Activated CD4-positive, alpha-beta T cell treated with anti-CD3 and anti-CD28 coated beads, Interleukin-10, Interleukin-2, amounts not matched to agents 100 ng/mL and 50 ng/mL, durations not matched to agents 16 hours and 8 hours (primary cell): ENCODE measurements at regions not wholly inside any gene's neighbourhood (a gene's known extent, or its start where the extent isn't known, plus 50 kb on each side); places are given as distances from the start of the nearest gene placed in this dataset.

Experiments used
- DNase-seq: peaks from one replicate; pipeline ENCODE4 v3.0.0-alpha.2; 2020

DNA sequence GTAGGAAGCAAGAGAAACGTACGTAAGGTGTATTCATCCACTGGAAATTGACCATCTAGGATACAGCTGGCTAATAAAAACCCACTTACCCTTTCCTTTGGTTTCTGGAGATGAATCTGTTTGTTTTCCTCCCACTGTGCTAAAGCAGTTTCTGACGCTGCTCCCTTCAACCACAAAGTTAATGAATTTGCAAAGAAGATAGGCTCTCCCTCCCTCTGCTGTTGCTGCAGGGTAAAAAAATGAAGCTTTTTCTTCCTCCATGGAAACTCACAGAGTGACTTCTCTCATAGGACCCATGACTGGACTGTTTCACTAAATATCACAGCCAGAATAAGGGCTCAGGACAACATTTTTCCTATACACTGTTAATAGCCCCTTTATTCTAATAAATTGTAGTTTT is 172.1 kb upstream of the LRRN1 start:
- no peak for DNase-seq

DNA sequence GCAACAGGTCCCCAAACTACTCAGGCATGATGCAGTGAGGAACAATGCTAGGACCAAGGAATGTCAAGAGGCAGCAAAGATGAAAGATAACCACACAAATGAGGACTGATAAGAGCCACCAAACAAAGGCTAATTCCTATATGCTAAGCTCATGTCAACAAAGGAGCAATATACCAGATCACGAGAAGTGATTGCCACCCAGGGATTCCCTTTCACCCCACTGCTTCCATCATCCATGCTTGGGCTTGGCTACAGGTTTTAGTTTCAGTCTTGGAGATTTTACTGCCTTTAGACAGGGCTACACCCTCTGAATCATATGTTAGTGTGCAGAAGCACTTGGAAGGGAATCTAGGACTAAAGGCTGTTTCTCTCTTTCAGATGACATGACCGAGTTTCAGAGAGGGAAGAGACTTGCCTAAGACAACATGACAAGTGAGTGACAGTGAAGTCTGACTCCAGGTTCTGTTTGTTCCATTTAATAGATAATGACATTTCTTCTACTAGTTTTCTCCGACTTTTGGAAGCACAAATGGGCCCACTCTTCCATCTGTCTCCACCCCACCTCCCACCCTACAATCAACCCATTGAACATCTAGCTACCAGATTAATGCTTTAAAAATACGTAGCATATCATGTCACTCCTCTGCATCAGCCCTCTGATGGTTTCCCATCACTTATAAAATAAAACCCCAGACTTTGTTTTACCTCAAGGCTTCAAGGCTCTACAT is 173.5 kb upstream of the LRRN1 start:
- no peak for DNase-seq

DNA sequence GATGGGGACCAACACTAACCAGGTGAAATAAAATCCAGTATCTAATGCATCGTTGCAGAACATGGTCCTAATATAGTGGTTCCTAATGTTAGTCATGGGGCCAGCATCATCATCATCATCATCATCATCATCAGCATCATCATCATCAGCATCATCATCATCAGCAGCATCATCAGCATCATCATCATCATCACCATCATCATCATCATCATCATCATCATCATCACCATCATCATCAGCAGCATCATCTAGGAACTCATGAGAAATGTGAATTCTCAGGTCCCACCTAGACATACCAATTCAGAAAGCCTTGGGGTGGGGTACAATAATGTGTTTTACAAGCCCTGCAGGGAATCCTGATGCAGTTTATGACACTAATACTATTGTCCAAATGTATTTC is 179.4 kb upstream of the LRRN1 start:
- no peak for DNase-seq

DNA sequence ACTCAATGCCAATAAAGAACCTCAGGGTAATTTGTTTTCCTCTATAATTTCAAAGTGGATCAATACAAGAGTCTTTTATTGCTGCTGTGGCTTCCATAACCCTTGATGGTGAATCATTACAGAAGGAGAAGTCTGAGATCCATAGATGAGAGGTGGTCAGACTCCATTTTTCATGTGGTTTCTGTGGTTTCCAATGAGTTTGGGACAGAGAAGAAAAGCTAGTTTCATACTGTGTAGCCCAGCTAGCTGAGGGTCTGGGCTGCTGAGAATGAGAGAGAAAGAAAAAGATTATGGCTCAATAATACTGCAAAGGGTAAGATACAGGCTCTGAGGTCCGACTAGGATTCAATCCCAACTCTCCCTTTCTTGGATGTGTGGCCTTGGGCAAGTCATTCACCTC is 180.6 kb upstream of the LRRN1 start:
- DNase-seq, result no peak

GRCh38 chr3:3615533-3615932 is 183.7 kb upstream of the LRRN1 start:
- DNase-seq, result no peak

- DNase-seq, result no peak
These were observed 188.5 kb upstream of the LRRN1 start for GRCh38 chr3:3610581-3611298.

DNA sequence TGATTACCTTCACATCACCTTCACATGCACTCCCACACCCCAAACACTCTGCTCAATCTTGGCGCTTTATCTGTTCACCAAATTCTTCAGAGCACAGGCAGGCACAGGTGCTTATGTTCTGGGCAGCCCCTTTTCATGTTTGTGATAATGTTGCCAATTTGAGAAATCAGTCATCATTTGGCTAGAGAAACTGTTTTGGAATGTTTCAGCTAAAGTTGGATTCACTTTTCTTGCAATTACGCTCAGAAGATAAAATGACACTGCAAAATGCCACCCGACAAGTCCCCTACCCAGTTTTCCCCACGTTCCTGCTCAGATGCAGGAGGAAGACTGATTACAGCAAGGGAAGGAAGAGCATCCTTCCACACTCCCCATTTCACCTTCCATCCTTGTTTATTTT is 192.9 kb upstream of the LRRN1 start:
- DNase-seq, result no peak

DNA sequence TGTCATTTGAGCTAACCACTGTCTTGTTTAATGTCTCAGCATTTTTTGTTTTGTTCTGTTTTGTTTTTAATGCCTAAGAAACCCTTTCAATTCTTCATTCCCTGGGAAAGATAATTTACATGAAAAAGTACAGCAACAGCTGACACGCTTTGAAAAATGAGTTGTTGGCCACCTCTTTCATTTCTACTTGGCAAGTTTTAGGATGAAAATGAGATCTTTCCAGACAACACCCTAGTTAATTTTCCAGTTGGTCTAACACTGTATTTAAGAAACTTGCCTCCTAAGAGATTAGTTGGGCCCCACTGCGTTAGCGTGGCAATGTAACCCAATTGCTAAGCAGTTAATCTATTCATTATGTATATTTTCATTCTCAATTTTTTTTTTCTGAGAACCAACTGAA is 194.0 kb upstream of the LRRN1 start:
- DNase-seq, result no peak

- no peak for DNase-seq
These were observed 195.9 kb upstream of the LRRN1 start for GRCh38 chr3:3603351-3603750.

GRCh38 chr3:3600665-3601340 is 198.4 kb upstream of the LRRN1 start:
- DNase-seq, result no peak

DNA sequence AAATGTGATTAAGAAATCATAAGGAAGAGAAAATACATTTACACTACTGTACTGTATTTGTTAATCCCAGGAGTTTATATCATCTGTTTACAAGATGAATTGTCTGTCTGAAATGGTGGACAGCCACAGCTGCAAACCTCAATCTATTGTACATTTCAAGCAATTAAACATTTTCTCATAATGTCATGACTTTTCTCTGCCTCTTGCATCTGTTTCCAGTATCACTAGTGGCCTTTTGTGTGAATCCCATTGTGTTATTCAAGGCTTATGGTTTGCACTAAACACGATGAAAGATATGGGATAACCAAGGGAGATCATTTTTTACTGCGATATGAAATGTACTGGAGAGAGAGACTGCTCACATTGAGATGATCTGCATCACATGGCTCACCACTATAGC is 200.2 kb upstream of the LRRN1 start:
- DNase-seq, result no peak

- DNase-seq, result no peak
These were observed 204.2 kb upstream of the LRRN1 start for GRCh38 chr3:3594986-3595385.

DNA sequence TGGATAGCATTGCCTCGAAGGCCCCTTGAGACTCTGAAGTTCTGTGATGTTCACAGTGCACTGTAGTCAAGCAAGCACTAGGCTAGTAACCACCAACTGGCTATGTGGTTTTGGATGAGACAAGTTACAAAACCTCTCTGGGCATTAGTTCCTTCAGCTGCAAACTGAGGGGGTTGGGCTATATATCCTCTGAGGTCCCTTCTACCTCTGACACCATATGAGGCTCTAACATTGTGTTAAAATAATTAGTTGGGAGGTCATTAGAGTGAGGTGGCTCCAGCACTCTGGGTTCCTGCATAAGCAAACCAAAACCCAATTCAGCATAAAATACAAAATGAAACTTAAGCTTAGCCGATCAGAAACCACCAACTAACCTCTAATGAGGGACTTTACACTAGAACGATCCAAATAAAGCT is 209.5 kb upstream of the LRRN1 start:
- DNase-seq, result no peak

- no peak for DNase-seq
These were observed 211.6 kb upstream of the LRRN1 start for GRCh38 chr3:3587647-3587972.

DNA sequence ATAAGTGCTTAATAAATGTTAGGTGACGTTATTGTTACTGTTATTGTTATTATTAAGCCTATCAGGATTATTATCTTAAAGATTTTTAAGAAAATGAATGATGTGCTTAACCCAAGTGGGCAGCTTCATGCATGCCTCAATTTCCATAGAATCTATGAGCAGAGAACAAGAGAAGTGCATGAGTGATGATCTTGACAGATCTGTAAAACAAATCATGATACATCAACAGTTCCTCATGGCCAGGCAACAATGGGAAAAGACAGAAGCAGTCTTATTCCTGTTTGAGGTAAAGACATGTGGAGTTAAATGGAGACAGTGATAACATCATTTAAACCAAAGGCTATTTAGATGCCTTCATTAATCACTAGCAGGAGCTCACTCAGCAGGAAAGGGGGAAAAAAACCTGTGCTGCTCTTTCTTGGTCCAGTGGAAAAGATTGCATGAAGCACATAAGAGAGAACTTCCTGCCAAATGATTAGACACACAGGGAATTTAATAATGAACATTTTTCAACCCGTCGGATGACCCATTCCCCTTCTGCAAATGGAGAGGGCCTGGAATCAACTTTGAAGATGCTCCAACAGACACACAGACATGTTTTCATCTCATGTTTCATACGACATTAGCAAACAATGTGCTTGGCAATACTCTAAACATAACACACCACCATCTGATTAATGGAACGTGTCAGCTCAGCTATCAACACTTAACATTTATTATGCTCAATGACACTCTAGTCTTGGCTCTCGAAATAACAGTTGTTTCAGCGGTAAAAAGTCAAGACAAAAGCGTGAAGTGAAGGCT is 212.2 kb upstream of the LRRN1 start:
- DNase-seq, result no peak

DNA sequence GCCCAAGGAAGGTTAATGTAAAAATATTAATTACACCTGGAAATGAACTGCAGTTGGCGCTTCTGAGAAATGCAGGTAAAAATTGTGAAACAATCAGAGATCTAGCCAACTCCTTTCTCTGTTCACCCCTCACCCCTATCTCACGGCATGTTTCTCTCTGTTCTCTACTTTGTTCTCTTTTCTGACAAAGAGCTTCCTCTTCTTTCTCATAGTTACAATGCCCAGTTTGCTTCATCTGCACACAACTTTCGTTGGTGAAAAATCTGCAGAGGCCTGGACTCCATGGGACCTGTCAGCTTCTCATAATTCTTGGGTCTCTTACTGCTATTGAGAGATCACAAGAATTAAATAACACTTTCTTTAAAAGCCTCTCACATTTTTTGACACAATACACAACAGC is 212.9 kb upstream of the LRRN1 start:
- no peak for DNase-seq

DNA sequence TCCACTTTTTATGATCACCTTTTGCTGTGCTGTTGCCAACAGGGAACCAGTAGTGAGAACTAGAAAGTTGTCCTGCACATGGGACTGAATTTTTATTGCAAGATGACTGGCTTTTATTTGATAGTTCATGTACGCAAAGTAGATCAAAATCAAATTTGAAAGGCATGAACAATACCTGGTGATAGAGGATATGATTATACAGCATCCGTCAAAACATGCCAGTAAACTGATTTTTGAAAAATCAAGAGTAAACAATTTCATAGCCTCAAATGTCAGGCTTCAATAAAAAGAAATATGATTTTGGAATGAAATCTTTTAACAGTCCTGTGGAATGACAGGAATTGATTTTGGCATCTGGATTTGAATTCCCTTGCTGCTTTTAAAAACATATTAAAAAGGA is 219.6 kb upstream of the LRRN1 start:
- DNase-seq, result no peak

DNA sequence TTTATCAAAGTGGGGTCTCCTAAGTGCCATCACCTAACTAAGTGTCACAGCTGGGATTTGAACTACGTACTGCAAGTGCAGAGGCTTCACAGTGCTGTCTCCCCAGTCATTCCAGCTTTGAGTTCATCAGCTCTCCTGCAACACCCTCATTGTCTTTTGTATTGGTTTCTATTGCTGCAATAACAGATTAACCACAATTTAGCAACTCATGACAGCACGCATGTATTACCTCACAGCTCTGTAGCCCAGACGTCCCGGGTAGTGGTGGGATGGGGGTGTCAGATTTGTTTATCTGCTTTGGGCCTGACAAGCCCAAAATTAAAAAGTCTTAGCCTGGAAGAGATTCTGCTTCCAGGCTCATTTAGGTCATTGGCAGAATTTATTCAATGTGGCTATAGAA is 220.5 kb upstream of the LRRN1 start:
- no peak for DNase-seq

DNA sequence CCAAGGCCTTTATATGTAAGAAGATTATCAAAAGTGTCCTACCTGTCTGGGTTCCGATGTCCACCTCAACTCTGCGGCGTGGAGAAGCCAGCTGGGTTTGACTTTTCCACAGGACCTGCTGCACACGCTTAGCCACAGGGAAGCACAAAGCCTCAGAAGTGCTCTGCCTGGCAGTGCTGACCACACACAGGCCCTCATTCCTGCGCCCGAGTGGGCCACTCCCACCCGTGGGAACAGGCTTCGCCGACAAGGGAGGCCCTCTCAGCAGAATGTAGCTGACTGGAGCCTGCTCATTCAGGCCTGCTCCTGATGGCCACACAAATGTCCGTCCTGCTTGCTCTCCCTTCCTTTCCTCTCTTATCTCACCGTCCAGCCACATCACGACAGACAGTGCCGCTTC is 221.4 kb upstream of the LRRN1 start:
- DNase-seq, result no peak

DNA sequence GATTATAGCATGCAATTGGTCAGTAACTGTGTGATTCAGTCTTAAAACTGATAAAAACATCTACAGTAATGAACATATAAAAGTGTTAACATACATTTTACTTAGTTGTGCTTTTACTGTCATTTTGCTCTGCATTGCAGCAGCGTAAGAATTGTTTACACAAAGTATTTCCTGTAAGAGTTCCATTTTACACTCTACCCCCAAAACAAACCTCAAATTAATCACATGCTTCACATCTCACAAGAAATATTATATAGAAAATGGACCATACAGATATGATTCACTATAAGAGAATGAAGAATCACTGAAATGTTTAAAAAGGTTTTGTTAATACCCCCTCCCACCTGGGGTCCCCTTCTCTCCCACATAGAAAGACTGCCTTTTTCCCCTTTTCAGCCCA is 225.9 kb upstream of the LRRN1 start:
- DNase-seq, result no peak

DNA sequence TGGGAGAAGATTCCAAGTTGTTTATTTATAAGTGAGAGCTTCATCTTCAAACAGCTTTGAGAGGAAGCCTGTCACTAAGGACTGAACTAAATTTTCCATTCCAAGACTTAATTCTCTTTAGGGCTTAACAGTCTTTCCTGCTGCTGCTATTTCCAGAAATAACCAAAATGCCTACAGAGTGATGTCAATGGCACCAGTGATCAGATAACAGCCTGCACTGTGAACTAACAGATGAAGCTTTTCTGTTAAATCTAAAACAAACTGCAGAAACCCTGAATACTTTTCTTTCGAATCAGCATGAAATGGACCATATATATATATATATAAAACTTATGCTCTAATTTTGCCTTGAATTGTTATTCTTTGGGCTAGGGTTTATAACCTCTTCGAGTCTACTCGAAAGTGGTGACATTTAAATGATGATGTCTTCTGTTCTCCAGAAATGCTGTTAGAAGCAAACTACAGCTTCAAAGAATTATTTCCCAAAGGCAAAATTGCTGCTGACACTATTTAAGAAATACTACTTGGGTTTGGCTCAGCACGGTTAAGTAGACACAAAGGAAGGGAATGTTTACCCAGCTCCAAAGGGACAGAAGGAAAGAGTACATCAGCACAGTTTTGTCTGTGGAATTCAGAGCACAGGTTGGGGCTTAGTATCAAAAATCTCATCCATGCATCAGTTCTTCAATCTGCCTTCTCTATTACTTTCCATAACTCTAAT is 238.5 kb upstream of the LRRN1 start:
- no peak for DNase-seq

GRCh38 chr3:3559786-3560185 is 239.4 kb upstream of the LRRN1 start:
- DNase-seq, result no peak

DNA sequence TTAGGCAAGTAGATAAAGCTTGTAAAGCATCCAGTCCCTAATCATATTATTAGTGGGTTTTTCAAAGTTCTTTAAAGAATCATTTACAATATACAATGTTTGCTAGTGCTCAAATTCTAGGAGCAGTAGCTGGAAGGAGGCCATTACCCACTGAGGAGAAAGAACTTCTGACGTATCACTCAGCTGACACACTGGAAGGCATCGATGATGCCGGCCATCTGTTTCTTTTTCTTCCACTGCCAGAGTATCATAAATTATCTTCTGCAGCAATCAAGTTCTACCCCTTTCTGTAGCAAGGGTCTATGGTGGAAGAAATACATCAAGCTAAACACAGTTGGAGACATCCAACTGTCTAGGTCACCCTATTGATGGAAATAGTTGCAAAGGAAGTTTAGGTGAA is 243.2 kb upstream of the LRRN1 start:
- DNase-seq, result no peak
